C4-2B (cell line): ENCODE measurements at regions not wholly inside any gene's neighbourhood (a gene's known extent, or its start where the extent isn't known, plus 50 kb on each side); places are given as distances from the start of the nearest gene placed in this dataset.

Experiments used
- ZFX ChIP-seq: fragments of 450-650 bp; IDR thresholded peaks from 2 replicates; pipeline ENCODE4 v1.6.1; 2017
- TF ChIP-seq, protein P1 (sequence below): fragments of 450-650 bp; conservative IDR thresholded peaks from 2 replicates; pipeline ENCODE4 v1.5.1; 2017; ENCODE audit warnings: mild to moderate bottlenecking

DNA sequence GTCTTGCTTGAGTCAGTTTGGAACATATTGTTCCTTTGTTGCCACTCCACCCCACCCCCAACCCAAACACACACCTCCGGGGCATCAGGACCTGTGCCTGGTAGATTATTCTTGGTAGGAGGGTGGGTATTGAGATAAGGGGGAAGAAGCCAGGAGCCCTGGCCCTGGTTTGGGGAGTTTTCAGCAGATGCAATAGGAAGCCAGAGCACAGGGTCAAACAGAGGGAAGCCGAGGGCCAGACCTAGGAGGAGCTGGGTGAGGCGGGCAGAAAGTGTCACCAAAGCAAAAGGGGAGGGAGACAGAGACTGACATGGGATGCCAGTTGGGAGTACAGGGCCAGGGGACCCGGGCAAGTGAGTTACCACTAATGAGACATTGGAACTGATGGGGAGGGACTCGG, 163.1 kb downstream of the RPLP1 start:
- TF ChIP-seq, protein P1, sequence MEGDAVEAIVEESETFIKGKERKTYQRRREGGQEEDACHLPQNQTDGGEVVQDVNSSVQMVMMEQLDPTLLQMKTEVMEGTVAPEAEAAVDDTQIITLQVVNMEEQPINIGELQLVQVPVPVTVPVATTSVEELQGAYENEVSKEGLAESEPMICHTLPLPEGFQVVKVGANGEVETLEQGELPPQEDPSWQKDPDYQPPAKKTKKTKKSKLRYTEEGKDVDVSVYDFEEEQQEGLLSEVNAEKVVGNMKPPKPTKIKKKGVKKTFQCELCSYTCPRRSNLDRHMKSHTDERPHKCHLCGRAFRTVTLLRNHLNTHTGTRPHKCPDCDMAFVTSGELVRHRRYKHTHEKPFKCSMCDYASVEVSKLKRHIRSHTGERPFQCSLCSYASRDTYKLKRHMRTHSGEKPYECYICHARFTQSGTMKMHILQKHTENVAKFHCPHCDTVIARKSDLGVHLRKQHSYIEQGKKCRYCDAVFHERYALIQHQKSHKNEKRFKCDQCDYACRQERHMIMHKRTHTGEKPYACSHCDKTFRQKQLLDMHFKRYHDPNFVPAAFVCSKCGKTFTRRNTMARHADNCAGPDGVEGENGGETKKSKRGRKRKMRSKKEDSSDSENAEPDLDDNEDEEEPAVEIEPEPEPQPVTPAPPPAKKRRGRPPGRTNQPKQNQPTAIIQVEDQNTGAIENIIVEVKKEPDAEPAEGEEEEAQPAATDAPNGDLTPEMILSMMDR, result no peak
- TF ChIP-seq ZFX, result no peak
